ENCODE measurements at regions not wholly inside any gene's neighbourhood (a gene's known extent, or its start where the extent isn't known, plus 50 kb on each side); places are given as distances from the start of the nearest gene placed in this dataset.

DNA sequence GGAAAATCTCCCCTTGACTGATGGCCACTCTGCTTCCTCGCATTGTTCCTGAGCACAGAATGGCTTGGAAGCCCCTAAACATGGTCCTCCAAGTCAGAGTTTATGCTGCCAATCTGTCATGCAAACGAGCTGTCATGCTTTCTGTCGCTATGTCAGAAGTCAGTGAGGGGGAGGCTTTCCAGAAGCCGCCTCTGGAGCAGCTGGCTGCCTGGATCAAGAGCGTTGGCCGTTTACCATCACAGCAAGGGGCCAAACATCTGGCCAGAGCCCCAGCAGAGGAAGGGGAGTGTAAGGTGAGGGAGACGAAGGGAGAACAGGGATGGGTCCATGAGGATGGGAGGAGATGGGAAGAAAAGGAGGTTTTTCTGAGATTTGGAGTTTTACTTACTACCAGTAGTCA lies 372.6 kb upstream of the NR2F2 start:
- H3K4me3 ChIP-seq (ENCODE audit: low read length), result no peak overlapping the region
- no peaks in the 10 kb centered on the region for H3K36me3 ChIP-seq (ENCODE audit: insufficient read depth, low read length)
- H2AFZ ChIP-seq (ENCODE audit: low read depth, low read length), result no peak overlapping the region
- no peaks in the 10 kb centered on the region for H3K27me3 ChIP-seq (ENCODE audit: insufficient read depth, low read length)
- H3K9me3 ChIP-seq (ENCODE audit: low read length), result peaks cover 2% of the 10 kb centered on the region
- peaks cover 5% of the 10 kb centered on the region for H3K4me1 ChIP-seq (ENCODE audit: insufficient read depth, low read length)

DNA sequence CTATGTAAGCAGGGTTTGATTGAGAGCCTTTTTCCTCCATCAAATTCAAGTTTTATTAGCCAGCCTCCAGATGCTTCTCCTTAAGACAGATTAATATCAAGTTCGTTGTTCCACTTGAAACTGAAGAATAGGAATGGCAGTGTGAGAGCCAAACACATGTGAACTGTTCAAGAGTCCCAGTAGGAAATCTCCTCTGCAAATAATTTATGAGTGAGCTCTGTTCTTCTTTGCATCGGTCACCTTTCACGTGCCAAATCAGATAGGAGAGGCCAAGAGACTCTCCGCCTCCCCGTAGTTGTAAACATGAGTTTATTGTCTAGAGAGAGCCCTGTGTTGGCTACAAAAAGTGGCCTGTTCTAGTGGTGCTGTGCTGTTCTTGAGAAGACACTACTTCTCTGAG lies 372.1 kb upstream of the NR2F2 start:
- Histone ChIP-seq H3K27me3 (ENCODE audit: insufficient read depth, low read length) (no peaks in the 10 kb centered on the region), H3K9me3 (ENCODE audit: low read length) (peaks cover 2% of the 10 kb centered on the region), H3K4me3 (ENCODE audit: low read length) (no peak overlapping the region), H3K36me3 (ENCODE audit: insufficient read depth, low read length) (no peaks in the 10 kb centered on the region), H2AFZ (ENCODE audit: low read depth, low read length) (no peak overlapping the region), H3K4me1 (ENCODE audit: insufficient read depth, low read length) (peaks cover 5% of the 10 kb centered on the region)

DNA sequence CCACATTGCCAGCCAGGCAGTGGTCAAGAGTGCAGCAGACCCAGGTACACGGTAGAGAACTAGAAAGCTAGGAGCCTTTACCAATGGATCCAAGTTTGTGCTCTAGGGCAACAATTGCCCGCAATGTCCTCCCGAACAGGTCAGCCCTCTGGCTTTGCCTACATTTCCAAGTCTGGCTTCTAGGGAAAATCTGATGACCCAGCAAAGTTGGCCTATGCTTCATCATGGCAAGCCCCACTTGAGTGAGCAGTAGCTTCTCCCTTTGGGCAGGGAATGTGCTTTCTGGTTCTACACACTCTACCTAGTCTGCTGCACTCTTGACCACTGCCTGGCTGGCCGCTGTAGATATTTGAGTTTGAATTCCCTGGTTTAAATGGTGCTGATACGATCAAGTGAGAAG lies 361.6 kb upstream of the NR2F2 start:
- Histone ChIP-seq H3K4me1 (ENCODE audit: insufficient read depth, low read length) (peaks cover 3% of the 10 kb centered on the region), H3K36me3 (ENCODE audit: insufficient read depth, low read length) (no peaks in the 10 kb centered on the region), H3K27me3 (ENCODE audit: insufficient read depth, low read length) (no peaks in the 10 kb centered on the region), H3K9me3 (ENCODE audit: low read length) (no peaks in the 10 kb centered on the region), H2AFZ (ENCODE audit: low read depth, low read length) (no peak overlapping the region), H3K4me3 (ENCODE audit: low read length) (no peak overlapping the region)

DNA sequence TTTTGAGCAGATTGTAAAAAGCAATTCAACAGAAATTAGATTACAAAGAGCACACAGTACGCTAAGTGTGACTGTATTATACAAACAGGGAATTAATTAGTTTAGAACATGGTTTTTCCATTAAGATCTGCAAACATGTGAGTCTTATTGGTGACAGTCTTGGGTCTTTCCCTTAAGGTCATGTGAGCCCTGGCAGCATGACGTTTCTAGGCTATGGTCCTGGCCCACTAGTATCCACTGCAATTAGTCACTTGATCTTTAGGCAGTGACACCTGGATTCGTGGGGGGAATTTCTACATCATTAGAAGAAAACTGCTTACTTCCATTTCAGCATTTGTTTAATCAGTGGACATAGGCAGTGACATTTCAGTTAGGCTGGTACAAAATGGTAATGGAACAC lies 360.2 kb upstream of the NR2F2 start:
- Histone ChIP-seq H3K9me3 (ENCODE audit: low read length) (peaks cover 2% of the 10 kb centered on the region), H3K4me3 (ENCODE audit: low read length) (no peak overlapping the region), H2AFZ (ENCODE audit: low read depth, low read length) (no peak overlapping the region), H3K4me1 (ENCODE audit: insufficient read depth, low read length) (peaks cover 5% of the 10 kb centered on the region), H3K27me3 (ENCODE audit: insufficient read depth, low read length) (no peaks in the 10 kb centered on the region), H3K36me3 (ENCODE audit: insufficient read depth, low read length) (no peaks in the 10 kb centered on the region)

DNA sequence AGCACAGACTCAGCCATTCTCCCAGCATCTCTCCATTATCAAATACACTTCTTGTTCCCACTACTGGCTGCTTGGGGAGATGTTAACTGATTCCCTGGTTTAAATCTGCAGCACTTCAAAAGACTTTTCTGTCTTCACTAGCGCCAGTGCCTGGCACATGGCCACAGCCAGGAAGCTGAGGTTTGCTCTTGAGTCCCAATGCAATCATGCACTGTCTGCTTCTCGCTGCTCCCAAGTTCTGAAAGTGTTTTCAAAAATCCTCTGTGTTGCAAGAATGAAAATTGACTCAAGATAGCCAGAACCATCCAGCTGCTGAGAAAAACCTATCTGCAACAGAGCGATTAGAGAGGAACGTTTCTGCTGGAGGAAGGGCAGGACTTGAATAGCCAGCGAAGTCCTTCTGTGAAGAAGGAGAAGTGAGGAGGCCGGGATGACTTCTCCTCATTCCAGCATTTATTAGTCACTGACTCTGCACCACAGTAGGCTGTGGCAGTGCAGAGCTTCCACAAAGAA lies 358.4 kb upstream of the NR2F2 start:
- Histone ChIP-seq H3K4me1 (ENCODE audit: insufficient read depth, low read length) (peaks cover 5% of the 10 kb centered on the region), H3K9me3 (ENCODE audit: low read length) (peaks cover 2% of the 10 kb centered on the region), H3K4me3 (ENCODE audit: low read length) (no peak overlapping the region), H3K27me3 (ENCODE audit: insufficient read depth, low read length) (no peaks in the 10 kb centered on the region), H2AFZ (ENCODE audit: low read depth, low read length) (no peak overlapping the region), H3K36me3 (ENCODE audit: insufficient read depth, low read length) (no peaks in the 10 kb centered on the region)

DNA sequence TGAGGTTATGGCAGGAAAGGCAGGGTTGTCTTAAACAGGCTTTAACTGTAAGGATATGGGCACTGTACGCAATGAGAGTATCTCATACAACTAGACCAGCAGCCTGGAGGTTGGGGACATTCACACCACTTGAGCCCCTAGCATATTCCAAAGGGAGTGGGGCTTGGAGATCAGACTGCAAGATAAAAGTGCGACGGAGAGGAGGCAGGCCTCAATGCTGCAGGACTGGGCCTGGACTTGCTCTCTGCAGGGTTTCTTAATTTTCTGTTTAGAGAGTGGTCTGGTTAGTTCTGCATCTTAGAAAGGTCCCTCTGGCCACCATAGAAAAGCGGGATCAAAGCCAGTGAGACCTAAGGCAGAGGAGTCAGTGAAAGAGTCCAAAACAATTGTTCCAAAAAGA lies 357.7 kb upstream of the NR2F2 start:
- Histone ChIP-seq H3K4me3 (ENCODE audit: low read length) (no peak overlapping the region), H3K27me3 (ENCODE audit: insufficient read depth, low read length) (no peaks in the 10 kb centered on the region), H3K36me3 (ENCODE audit: insufficient read depth, low read length) (no peaks in the 10 kb centered on the region), H2AFZ (ENCODE audit: low read depth, low read length) (no peak overlapping the region), H3K4me1 (ENCODE audit: insufficient read depth, low read length) (peaks cover 5% of the 10 kb centered on the region), H3K9me3 (ENCODE audit: low read length) (peaks cover 2% of the 10 kb centered on the region)

DNA sequence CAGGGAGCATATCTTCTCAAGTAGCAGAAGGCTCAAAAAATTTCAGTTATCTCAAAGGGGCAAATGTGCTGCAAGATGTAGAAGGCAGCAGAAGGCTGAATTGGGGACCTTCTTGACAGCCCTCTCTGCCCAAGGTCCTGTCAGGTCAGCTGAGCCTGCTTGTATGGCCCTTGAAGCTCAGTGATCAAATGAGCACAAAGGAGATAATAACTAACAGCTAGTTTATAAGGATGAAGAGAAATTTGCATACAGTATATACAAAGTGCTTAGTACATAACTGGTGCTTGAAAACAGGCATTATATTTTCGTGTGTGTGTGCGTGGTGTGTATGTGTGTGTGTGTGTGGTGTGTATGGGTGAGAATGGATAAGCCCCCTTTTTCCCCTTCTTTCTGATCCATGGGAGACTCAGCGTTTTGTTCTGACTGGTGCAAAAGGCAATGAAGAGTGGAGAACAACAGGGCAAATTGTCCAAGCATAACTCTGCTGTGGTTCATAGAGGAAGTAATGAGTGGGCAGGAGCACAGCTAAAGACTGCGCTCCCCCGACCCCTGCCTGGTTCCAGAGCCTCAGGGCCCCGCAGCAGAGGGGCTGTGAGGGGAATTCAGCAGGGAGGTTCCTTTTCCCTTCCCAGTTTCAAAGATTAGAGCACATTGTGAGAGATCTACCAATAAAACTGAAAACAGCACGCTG lies 356.8 kb upstream of the NR2F2 start:
- Histone ChIP-seq H3K27me3 (ENCODE audit: insufficient read depth, low read length) (no peaks in the 10 kb centered on the region), H3K9me3 (ENCODE audit: low read length) (peaks cover 2% of the 10 kb centered on the region), H3K36me3 (ENCODE audit: insufficient read depth, low read length) (no peaks in the 10 kb centered on the region), H3K4me3 (ENCODE audit: low read length) (no peak overlapping the region), H3K4me1 (ENCODE audit: insufficient read depth, low read length) (peaks cover 7% of the 10 kb centered on the region), H2AFZ (ENCODE audit: low read depth, low read length) (no peak overlapping the region)

DNA sequence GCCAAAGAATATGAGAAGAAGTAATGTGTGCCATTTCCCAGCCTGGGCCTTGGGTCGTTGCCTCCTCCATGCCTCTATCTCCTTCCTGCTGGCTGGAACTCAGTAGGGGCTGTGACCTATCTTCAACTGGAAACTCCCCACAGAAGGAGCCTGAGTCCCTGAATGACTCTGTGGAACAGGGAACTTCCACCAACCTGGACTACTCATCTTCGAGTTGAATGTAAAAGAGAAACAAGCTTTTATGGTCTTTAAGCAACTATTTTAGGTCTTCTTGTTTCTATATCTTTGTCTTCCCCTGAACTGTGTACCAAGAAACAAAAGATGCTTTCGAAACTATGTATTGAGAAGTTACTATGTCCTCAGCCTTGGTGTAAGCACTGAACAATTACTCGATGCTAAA lies 355.3 kb upstream of the NR2F2 start:
- H3K27me3 ChIP-seq (ENCODE audit: insufficient read depth, low read length), result no peaks in the 10 kb centered on the region
- no peaks in the 10 kb centered on the region for H3K36me3 ChIP-seq (ENCODE audit: insufficient read depth, low read length)
- H3K4me1 ChIP-seq (ENCODE audit: insufficient read depth, low read length), result peaks cover 7% of the 10 kb centered on the region
- no peak overlapping the region for H2AFZ ChIP-seq (ENCODE audit: low read depth, low read length)
- H3K9me3 ChIP-seq (ENCODE audit: low read length), result peaks cover 2% of the 10 kb centered on the region
- no peak overlapping the region for H3K4me3 ChIP-seq (ENCODE audit: low read length)

DNA sequence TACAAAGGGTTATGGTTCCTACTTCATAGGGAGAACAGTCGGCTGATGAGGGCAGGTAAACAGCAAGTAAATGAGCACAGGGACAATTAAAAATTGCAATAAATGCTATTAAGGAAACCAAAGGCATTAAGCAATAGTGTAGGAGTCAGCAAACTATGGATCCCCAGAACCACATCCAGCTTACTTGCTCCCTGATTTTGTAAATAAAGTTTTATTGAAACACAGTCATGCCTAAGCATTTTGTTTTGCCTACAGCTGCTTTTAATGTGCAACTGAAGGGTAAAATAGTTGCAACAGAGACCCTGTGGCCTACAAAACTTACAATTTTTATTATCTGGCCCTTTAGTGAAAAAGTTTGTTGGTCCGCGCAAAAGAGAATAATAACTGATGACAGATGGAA lies 351.2 kb upstream of the NR2F2 start:
- H3K36me3 ChIP-seq (ENCODE audit: insufficient read depth, low read length), result no peaks in the 10 kb centered on the region
- H3K9me3 ChIP-seq (ENCODE audit: low read length), result peaks cover 4% of the 10 kb centered on the region
- no peak overlapping the region for H3K4me3 ChIP-seq (ENCODE audit: low read length)
- no peak overlapping the region for H2AFZ ChIP-seq (ENCODE audit: low read depth, low read length)
- H3K4me1 ChIP-seq (ENCODE audit: insufficient read depth, low read length), result peaks cover 2% of the 10 kb centered on the region
- no peaks in the 10 kb centered on the region for H3K27me3 ChIP-seq (ENCODE audit: insufficient read depth, low read length)

DNA sequence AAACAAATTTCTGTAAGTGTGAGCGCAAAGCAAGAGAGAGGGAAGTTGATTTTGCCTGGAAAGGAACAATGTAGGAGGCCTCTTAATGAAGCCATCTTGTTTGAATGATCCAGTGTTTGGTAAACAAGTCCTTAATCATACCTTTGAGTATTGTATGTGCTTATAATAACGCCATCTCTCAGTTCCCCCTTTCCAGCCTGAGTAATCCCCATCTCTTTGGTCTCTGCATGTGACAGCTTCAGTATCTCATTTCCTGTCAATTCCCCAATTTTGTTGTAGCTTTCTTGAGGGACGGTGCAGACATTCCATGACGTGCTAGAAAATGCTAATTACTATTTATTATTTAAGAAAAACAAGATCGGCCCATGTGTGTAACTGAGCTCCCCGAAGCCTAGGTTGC lies 349.3 kb upstream of the NR2F2 start:
- peaks cover 2% of the 10 kb centered on the region for H3K9me3 ChIP-seq (ENCODE audit: low read length)
- H3K4me3 ChIP-seq (ENCODE audit: low read length), result no peak overlapping the region
- H3K36me3 ChIP-seq (ENCODE audit: insufficient read depth, low read length), result no peaks in the 10 kb centered on the region
- no peaks in the 10 kb centered on the region for H3K27me3 ChIP-seq (ENCODE audit: insufficient read depth, low read length)
- peaks cover 2% of the 10 kb centered on the region for H3K4me1 ChIP-seq (ENCODE audit: insufficient read depth, low read length)
- H2AFZ ChIP-seq (ENCODE audit: low read depth, low read length), result no peak overlapping the region

DNA sequence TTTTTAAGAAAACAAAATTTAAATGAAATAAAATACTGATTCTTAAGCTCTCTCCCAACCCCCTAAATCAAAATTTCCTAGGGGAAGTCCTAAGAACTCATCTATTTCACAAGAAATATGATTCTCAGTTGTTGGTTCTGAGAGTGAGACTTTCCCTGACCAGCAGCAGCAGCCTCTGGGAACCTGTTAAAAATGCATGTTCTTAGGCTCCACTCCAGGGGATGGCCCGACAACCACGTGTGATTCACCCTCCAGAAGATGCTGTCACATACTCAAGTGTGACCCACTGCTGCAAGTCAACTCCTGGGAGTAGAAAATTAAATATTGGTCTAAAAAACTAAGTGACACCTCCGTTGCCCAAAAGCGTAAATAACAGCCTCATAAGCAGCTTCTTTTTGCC lies 343.2 kb upstream of the NR2F2 start:
- H2AFZ ChIP-seq (ENCODE audit: low read depth, low read length), result no peak overlapping the region
- H3K9me3 ChIP-seq (ENCODE audit: low read length), result peaks cover 2% of the 10 kb centered on the region
- H3K27me3 ChIP-seq (ENCODE audit: insufficient read depth, low read length), result no peaks in the 10 kb centered on the region
- peaks cover 18% of the 10 kb centered on the region for H3K4me1 ChIP-seq (ENCODE audit: insufficient read depth, low read length)
- H3K36me3 ChIP-seq (ENCODE audit: insufficient read depth, low read length), result no peaks in the 10 kb centered on the region
- no peak overlapping the region for H3K4me3 ChIP-seq (ENCODE audit: low read length)

DNA sequence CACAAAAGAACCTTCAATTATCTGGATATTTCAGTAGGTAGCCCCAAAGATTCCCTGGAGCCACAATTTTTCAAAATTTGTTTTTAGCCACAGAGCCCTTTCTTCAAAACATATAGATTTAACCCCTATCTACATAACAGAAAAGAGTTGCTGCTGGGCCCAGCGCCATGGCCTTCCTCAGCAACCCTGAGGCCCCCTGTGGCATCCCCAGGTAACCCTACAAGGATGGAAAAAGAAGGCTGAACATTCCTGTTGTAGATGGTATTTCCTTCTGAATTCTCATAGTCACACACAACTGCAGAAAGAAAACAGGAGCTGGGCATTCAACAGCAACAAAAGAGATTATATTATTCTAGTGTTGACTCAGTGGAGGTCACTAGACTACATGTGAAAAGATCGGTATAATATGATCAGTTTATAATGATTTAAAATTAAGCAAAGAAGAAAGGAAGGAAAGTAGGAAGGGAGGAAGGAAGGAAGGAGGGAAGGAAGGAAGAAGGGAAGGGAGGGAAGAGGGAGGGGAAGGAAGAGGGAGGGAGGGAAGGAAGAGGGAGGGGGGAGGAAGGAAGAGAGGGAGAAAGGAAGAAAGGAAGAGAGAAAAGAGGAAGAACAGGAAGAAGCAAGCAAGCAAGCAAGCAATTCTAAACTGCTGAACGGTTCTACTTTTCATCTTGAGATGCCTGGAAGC lies 342.5 kb upstream of the NR2F2 start:
- peaks cover 18% of the 10 kb centered on the region for H3K4me1 ChIP-seq (ENCODE audit: insufficient read depth, low read length)
- H3K4me3 ChIP-seq (ENCODE audit: low read length), result no peak overlapping the region
- H3K27me3 ChIP-seq (ENCODE audit: insufficient read depth, low read length), result no peaks in the 10 kb centered on the region
- H3K36me3 ChIP-seq (ENCODE audit: insufficient read depth, low read length), result no peaks in the 10 kb centered on the region
- H2AFZ ChIP-seq (ENCODE audit: low read depth, low read length), result no peak overlapping the region
- peaks cover under 1% of the 10 kb centered on the region for H3K9me3 ChIP-seq (ENCODE audit: low read length)

DNA sequence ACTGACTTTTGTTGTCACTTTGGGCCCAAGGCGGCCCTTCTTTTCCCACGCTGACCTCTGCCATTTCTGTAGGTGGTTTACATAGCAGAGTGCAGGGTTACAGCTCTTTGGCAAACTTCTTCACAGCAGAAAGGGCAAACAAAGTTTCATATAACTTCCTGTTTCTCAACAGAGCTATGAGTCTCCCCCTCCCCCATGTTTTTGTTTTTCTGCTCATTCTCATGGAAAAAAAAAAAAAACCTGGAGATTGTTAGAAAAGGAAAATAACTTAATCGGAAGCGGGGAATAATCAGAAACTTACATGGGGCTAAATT lies 342.0 kb upstream of the NR2F2 start:
- Histone ChIP-seq H3K4me3 (ENCODE audit: low read length) (no peak overlapping the region), H3K4me1 (ENCODE audit: insufficient read depth, low read length) (peaks cover 18% of the 10 kb centered on the region), H3K36me3 (ENCODE audit: insufficient read depth, low read length) (no peaks in the 10 kb centered on the region), H3K27me3 (ENCODE audit: insufficient read depth, low read length) (no peaks in the 10 kb centered on the region), H3K9me3 (ENCODE audit: low read length) (no peaks in the 10 kb centered on the region), H2AFZ (ENCODE audit: low read depth, low read length) (no peak overlapping the region)

DNA sequence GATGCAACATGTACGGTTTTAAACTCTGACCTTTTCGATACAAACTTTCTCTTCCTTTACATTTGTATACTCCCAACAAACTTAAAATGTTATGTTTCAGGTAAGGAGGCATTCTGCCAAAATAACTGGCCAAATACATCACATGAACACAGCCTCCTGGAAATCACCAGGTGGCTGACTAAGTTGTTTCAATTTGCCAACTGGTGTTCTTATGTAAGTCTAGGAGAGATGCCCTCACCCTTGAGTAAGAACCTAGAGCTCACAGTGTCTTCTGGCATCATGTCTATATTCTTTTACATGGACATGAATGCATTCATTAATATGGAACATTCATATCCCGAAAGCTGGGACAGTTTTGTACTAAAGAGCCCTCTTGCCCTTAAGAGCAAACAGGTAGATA lies 341.1 kb upstream of the NR2F2 start:
- H3K27me3 ChIP-seq (ENCODE audit: insufficient read depth, low read length), result no peaks in the 10 kb centered on the region
- H2AFZ ChIP-seq (ENCODE audit: low read depth, low read length), result no peak overlapping the region
- no peaks in the 10 kb centered on the region for H3K36me3 ChIP-seq (ENCODE audit: insufficient read depth, low read length)
- H3K4me1 ChIP-seq (ENCODE audit: insufficient read depth, low read length), result peaks cover 18% of the 10 kb centered on the region
- H3K9me3 ChIP-seq (ENCODE audit: low read length), result no peaks in the 10 kb centered on the region
- no peak overlapping the region for H3K4me3 ChIP-seq (ENCODE audit: low read length)

Measured in neuron (in vitro differentiated cells).